ENCODE measurements at regions not wholly inside any gene's neighbourhood (a gene's known extent, or its start where the extent isn't known, plus 50 kb on each side); places are given as distances from the start of the nearest gene placed in this dataset.
"Not testable (repeated sequence)": the region's sequence is repeated elsewhere in the genome, so short reads cannot be mapped to it uniquely, and the experiment has no call there.

DNA sequence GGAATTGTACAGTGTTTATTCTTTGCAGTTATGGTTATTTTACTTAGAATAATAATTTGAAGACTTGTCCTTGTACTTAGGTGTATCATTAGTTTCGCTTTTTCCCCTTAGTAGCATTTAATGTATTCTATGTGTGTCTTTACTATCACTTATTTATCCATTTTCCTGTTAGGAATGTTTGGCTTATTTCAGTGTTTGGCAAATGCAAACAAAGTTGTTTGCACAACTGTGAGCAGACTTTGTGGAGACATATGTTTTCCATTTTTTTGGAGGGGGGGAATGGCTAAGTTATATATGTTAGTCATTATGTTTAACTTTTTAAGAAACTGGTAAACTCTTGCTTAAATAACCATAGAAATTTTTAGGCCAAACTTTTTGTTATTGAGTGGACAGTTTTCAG is 447.7 kb downstream of the SOX11 start:
- Histone ChIP-seq H3K4me2 (ENCODE audit: insufficient read depth, low read length) (no peak overlapping the region), H3K27ac (ENCODE audit: low read length) (no peak overlapping the region), H3K9ac (ENCODE audit: low read depth, low read length) (no peak overlapping the region), H4K20me1 (ENCODE audit: insufficient read depth, low read length) (no peaks in the 10 kb centered on the region), H3K36me3 (ENCODE audit: insufficient read depth, low read length) (no peaks in the 10 kb centered on the region), H3K79me2 (ENCODE audit: insufficient read depth, low read length) (no peaks in the 10 kb centered on the region), H3K4me1 (ENCODE audit: insufficient read depth, low read length) (no peaks in the 10 kb centered on the region), H3K27me3 (ENCODE audit: insufficient read depth, low read length, poor library complexity) (no peaks in the 10 kb centered on the region), H3K9me3 (ENCODE audit: insufficient read depth, low read length, severe bottlenecking) (no peaks in the 10 kb centered on the region), H3K4me3 (ENCODE audit: low read depth in 1 of 2, low read length in 2 of 2) (no peak overlapping the region), H2AFZ (ENCODE audit: low read depth, low read length) (no peak overlapping the region)
- ATAC-seq (ENCODE audit: insufficient read depth, low read depth), result no peak
- no peak for TF ChIP-seq EZH2 (IDR thresholded peaks at IDR 0.05; ENCODE audit: borderline replicate concordance, low read depth, low read length, severe bottlenecking)
- TF ChIP-seq, protein P1, sequence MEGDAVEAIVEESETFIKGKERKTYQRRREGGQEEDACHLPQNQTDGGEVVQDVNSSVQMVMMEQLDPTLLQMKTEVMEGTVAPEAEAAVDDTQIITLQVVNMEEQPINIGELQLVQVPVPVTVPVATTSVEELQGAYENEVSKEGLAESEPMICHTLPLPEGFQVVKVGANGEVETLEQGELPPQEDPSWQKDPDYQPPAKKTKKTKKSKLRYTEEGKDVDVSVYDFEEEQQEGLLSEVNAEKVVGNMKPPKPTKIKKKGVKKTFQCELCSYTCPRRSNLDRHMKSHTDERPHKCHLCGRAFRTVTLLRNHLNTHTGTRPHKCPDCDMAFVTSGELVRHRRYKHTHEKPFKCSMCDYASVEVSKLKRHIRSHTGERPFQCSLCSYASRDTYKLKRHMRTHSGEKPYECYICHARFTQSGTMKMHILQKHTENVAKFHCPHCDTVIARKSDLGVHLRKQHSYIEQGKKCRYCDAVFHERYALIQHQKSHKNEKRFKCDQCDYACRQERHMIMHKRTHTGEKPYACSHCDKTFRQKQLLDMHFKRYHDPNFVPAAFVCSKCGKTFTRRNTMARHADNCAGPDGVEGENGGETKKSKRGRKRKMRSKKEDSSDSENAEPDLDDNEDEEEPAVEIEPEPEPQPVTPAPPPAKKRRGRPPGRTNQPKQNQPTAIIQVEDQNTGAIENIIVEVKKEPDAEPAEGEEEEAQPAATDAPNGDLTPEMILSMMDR (IDR thresholded peaks at IDR 0.05; ENCODE audit: borderline replicate concordance, extremely low read depth, low read length, poor library complexity, severe bottlenecking), result no peak
- DNase-seq, result no peak

DNA sequence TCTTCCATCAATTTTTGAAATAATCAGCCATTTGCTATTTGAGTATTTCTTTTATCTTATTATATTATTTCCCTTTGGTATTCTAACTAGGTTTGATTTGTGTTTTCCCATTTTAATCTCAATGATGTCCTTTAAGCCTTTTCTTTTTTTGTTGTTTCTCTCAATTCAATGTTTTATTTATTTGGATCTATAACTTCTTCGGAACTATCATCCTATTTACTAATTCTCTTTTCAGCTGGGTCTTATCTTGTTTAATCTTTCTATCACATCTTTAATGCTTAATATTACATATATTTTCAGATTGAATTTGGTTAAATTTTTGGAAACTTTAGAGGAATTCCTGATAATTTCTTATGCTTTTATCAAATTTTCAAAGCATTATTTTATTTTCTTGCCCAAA is 448.3 kb downstream of the SOX11 start:
- H3K4me3 ChIP-seq (ENCODE audit: low read depth in 1 of 2, low read length in 2 of 2), result no peak overlapping the region
- no peak for DNase-seq
- H3K79me2 ChIP-seq (ENCODE audit: insufficient read depth, low read length), result no peaks in the 10 kb centered on the region
- H4K20me1 ChIP-seq (ENCODE audit: insufficient read depth, low read length), result no peaks in the 10 kb centered on the region
- H3K36me3 ChIP-seq (ENCODE audit: insufficient read depth, low read length), result no peaks in the 10 kb centered on the region
- TF ChIP-seq, protein P1 (IDR thresholded peaks at IDR 0.05; ENCODE audit: borderline replicate concordance, extremely low read depth, low read length, poor library complexity, severe bottlenecking), result no peak
- H2AFZ ChIP-seq (ENCODE audit: low read depth, low read length), result no peak overlapping the region
- H3K9ac ChIP-seq (ENCODE audit: low read depth, low read length), result no peak overlapping the region
- no peak for ATAC-seq (ENCODE audit: insufficient read depth, low read depth)
- no peaks in the 10 kb centered on the region for H3K4me1 ChIP-seq (ENCODE audit: insufficient read depth, low read length)
- no peaks in the 10 kb centered on the region for H3K27me3 ChIP-seq (ENCODE audit: insufficient read depth, low read length, poor library complexity)
- H3K27ac ChIP-seq (ENCODE audit: low read length), result no peak overlapping the region
- H3K9me3 ChIP-seq (ENCODE audit: insufficient read depth, low read length, severe bottlenecking), result no peaks in the 10 kb centered on the region
- H3K4me2 ChIP-seq (ENCODE audit: insufficient read depth, low read length), result no peak overlapping the region

DNA sequence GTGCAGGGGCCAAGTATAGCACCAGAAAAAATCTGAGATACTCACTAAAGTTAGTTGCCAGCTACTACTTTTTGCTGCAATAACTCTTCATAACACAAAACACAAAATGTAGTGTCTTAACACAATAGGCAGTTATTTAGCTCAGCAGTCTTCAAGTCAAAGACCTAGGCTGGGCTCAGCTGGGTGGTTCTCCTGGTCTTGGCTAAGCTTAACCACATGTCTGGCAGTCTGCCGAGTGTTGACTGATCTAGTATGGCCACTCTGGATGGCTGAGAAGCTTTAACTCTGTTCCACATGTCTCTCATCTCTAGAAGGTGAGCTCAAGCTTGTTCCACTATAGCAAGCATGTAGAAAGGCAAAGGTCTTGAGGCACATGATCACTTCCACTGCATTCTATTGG is 451.6 kb downstream of the SOX11 start:
- Histone ChIP-seq H3K9me3 (ENCODE audit: insufficient read depth, low read length, severe bottlenecking) (no peaks in the 10 kb centered on the region), H4K20me1 (ENCODE audit: insufficient read depth, low read length) (no peaks in the 10 kb centered on the region), H3K4me3 (ENCODE audit: low read depth in 1 of 2, low read length in 2 of 2) (no peak overlapping the region), H2AFZ (ENCODE audit: low read depth, low read length) (no peak overlapping the region), H3K4me2 (ENCODE audit: insufficient read depth, low read length) (no peak overlapping the region), H3K79me2 (ENCODE audit: insufficient read depth, low read length) (no peaks in the 10 kb centered on the region), H3K9ac (ENCODE audit: low read depth, low read length) (no peak overlapping the region), H3K4me1 (ENCODE audit: insufficient read depth, low read length) (no peaks in the 10 kb centered on the region), H3K27me3 (ENCODE audit: insufficient read depth, low read length, poor library complexity) (no peaks in the 10 kb centered on the region), H3K36me3 (ENCODE audit: insufficient read depth, low read length) (no peaks in the 10 kb centered on the region), H3K27ac (ENCODE audit: low read length) (no peak overlapping the region)
- TF ChIP-seq, protein P1 (IDR thresholded peaks at IDR 0.05; ENCODE audit: borderline replicate concordance, extremely low read depth, low read length, poor library complexity, severe bottlenecking), result no peak
- no peak for TF ChIP-seq EZH2 (IDR thresholded peaks at IDR 0.05; ENCODE audit: borderline replicate concordance, low read depth, low read length, severe bottlenecking)
- DNase-seq, result no peak
- ATAC-seq (ENCODE audit: insufficient read depth, low read depth), result no peak; the same call in 2 of the 3 replicates

DNA sequence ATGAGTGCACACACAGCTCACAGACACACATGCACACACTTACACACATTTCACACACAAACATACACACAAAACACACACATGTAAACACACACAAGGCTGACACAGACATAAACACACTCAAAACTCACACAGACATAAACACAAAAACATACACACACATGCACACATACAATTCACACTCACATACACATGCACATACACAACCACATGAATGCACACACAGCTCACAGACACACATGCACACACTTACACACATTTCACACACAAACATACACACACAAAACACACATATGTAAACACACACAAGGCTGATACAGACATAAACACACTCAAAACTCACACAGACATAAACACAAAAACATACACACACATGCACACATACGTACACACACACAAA is 455.0 kb downstream of the SOX11 start:
- not testable (repeated sequence) for H3K27ac ChIP-seq (ENCODE audit: low read length); H3K4me3 ChIP-seq (ENCODE audit: low read depth in 1 of 2, low read length in 2 of 2); H3K79me2 ChIP-seq (ENCODE audit: insufficient read depth, low read length); DNase-seq; ATAC-seq (ENCODE audit: insufficient read depth, low read depth); H3K9ac ChIP-seq (ENCODE audit: low read depth, low read length); H3K9me3 ChIP-seq (ENCODE audit: insufficient read depth, low read length, severe bottlenecking); H3K4me2 ChIP-seq (ENCODE audit: insufficient read depth, low read length); H3K36me3 ChIP-seq (ENCODE audit: insufficient read depth, low read length); H3K27me3 ChIP-seq (ENCODE audit: insufficient read depth, low read length, poor library complexity); H2AFZ ChIP-seq (ENCODE audit: low read depth, low read length); H4K20me1 ChIP-seq (ENCODE audit: insufficient read depth, low read length); H3K4me1 ChIP-seq (ENCODE audit: insufficient read depth, low read length)
